HCT116 (cell line): ENCODE measurements at regions not wholly inside any gene's neighbourhood (a gene's known extent, or its start where the extent isn't known, plus 50 kb on each side); places are given as distances from the start of the nearest gene placed in this dataset.

Experiments used
- ATAC-seq: fragments of 200-7000 bp; cut with Tn5 transposase; 2 replicates; pipeline ENCODE4 v1.9.1; 2020; ENCODE audit warnings: mild to moderate bottlenecking, moderate library complexity
- BruUV-seq: library from RNA; stranded (reverse); fragments of 400-500 nt; replicated peaks from 2 replicates; lab custom pipeline; 2021; lab: Mats Ljungman, UMichigan
- CTCF ChIA-PET: fragments of 300-600 bp; sonication (Branson Sonifier 250); formaldehyde crosslinking; loops from one replicate; lab custom pipeline; 2021; ENCODE audit warnings: antibody characterized with exemption; lab: Charles Lee
- POLR2A ChIA-PET: fragments of 300-600, 350-600 bp; sonication (Branson Sonifier 250); formaldehyde crosslinking; loops from one replicate; lab custom pipeline; 2021; ENCODE audit warnings: antibody characterized with exemption; lab: Charles Lee
- RAD21 ChIA-PET, 2 experiments: fragments of 300-600 bp; sonication (Branson Sonifier 250); formaldehyde crosslinking; loops; one replicate each; lab custom pipeline; 2023; ENCODE audit warnings: low total read pairs in 2 of 2; ENCODE audit not compliant: uncharacterized antibody in 2 of 2, unreplicated experiment in 2 of 2, low non-redundant PET in 1 of 2; lab: Charles Lee
- DNase-seq: peaks from one replicate; pipeline ENCODE4 v3.0.0-alpha.2; 2010; ENCODE audit warnings: low read depth, low spot score
- H2AFZ ChIP-seq: fragments of 200-600 bp; shearing (Covaris generic), sonication (generic); 2 replicates; pipeline ENCODE4 v1.6.1; 2017; ENCODE audit warnings: low read depth, mixed run types, mixed read lengths, antibody characterized with exemption, low read length; ENCODE audit not compliant: poor library complexity, severe bottlenecking
- H3K27ac ChIP-seq: 2 replicates; pipeline ENCODE4 v1.5.1; 2012; ENCODE audit warnings: low read depth, low read length
- H3K27me3 ChIP-seq: fragments of 200-600 bp; sonication (generic); 2 replicates; pipeline ENCODE4 v1.6.1; 2016; ENCODE audit warnings: mixed run types, low read length, mixed read lengths; ENCODE audit not compliant: insufficient read depth
- H3K36me3 ChIP-seq, 2 experiments: fragments of 200-500 bp in 1 of 2; fragments of 200-600 bp in 1 of 2; sonication (Bioruptor generic) in 1 of 2; sonication (generic) in 1 of 2; 2 replicates each; pipeline versions ENCODE4 v1.5.1 to v1.6.1; 2014 to 2016; ENCODE audit warnings: low read length in 2 of 2, inconsistent platforms in 1 of 2, mixed read lengths in 1 of 2, mixed run types in 1 of 2; ENCODE audit not compliant: insufficient read depth in 2 of 2, control insufficient read depth in 1 of 2
- H3K4me1 ChIP-seq, 2 experiments: fragments of 200-600 bp in 1 of 2; sonication (generic) in 1 of 2; 2 replicates each; pipeline versions ENCODE4 v1.5.1 to v1.6.1; 2012 to 2017; ENCODE audit warnings: low read length in 2 of 2, inconsistent platforms in 1 of 2, mild to moderate bottlenecking in 1 of 2, mixed read lengths in 1 of 2, mixed run types in 1 of 2, moderate library complexity in 1 of 2; ENCODE audit not compliant: insufficient read depth in 2 of 2, control insufficient read depth in 1 of 2
- H3K4me2 ChIP-seq: fragments of 200-600 bp; sonication (generic); 2 replicates; pipeline ENCODE4 v1.6.1; 2017; ENCODE audit warnings: mixed run types, low read length, mixed read lengths
- H3K4me3 ChIP-seq, 2 experiments: fragments of 200-600 bp in 1 of 2; sonication (generic) in 1 of 2; replicated peaks in 1 of 2; 2 replicates each; pipeline ENCODE4 v1.5.1; 2011 to 2016; ENCODE audit warnings: low read length in 2 of 2, control low read depth in 1 of 2, low read depth in 1 of 2, mild to moderate bottlenecking in 1 of 2, mixed read lengths in 1 of 2, mixed run types in 1 of 2
- H3K79me2 ChIP-seq: fragments of 200-600 bp; sonication (generic); 2 replicates; pipeline ENCODE4 v1.6.1; 2017; ENCODE audit warnings: mild to moderate bottlenecking, mixed run types, low read length, moderate library complexity, mixed read lengths; ENCODE audit not compliant: insufficient read depth
- H3K9ac ChIP-seq: fragments of 200-600 bp; sonication (generic); 2 replicates; pipeline ENCODE4 v1.6.1; 2016; ENCODE audit warnings: low read length, mixed read lengths
- H3K9me2 ChIP-seq: fragments of 200-600 bp; sonication (generic), shearing (Covaris generic); 2 replicates; pipeline ENCODE4 v1.6.1; 2017; ENCODE audit warnings: mixed run types, mild to moderate bottlenecking, moderate library complexity; ENCODE audit not compliant: insufficient read depth
- H3K9me3 ChIP-seq, 2 experiments: fragments of 200-500 bp in 1 of 2; fragments of 200-600 bp in 1 of 2; sonication (Bioruptor generic) in 1 of 2; sonication (generic) in 1 of 2; 2 replicates each; pipeline ENCODE4 v1.6.1; 2014 to 2017; ENCODE audit warnings: low read length in 2 of 2, mixed read lengths in 2 of 2, inconsistent platforms in 1 of 2, low read depth in 1 of 2, mild to moderate bottlenecking in 1 of 2, mixed run types in 1 of 2, moderate library complexity in 1 of 2; ENCODE audit not compliant: control insufficient read depth in 1 of 2, insufficient read depth in 1 of 2
- H4K20me1 ChIP-seq: fragments of 200-600 bp; sonication (generic), shearing (Covaris generic); 2 replicates; pipeline ENCODE4 v1.6.1; 2017; ENCODE audit warnings: mixed run types, mild to moderate bottlenecking, moderate library complexity; ENCODE audit not compliant: insufficient read depth
- ATF3 ChIP-seq: IDR thresholded peaks from 2 replicates; pipeline ENCODE4 v1.6.1; 2012
- CBX3 ChIP-seq: IDR thresholded peaks from 2 replicates; pipeline ENCODE4 v1.6.1; 2012; ENCODE audit warnings: low read depth
- CEBPB ChIP-seq: IDR thresholded peaks from 2 replicates; pipeline ENCODE4 v1.6.1; 2012; ENCODE audit warnings: low read depth
- ELF1 ChIP-seq: IDR thresholded peaks from 2 replicates; pipeline ENCODE4 v1.6.1; 2012; ENCODE audit warnings: low read depth, borderline replicate concordance
- EZH2 ChIP-seq: fragments of 200-600 bp; sonication (generic); IDR thresholded peaks from 2 replicates; pipeline ENCODE4 v1.6.1; 2017; ENCODE audit warnings: antibody characterized with exemption, mixed run types
- FOSL1 ChIP-seq: IDR thresholded peaks from 2 replicates; pipeline ENCODE4 v1.6.1; 2012; ENCODE audit warnings: low read depth
- JUND ChIP-seq: IDR thresholded peaks from 2 replicates; pipeline ENCODE4 v1.6.1; 2012
- POLR2A ChIP-seq: IDR thresholded peaks from 2 replicates; pipeline ENCODE4 v1.7.0; 2011; ENCODE audit warnings: borderline replicate concordance; ENCODE audit not compliant: insufficient read depth, insufficient read length; ENCODE audit errors: extremely low read depth
- POLR2AphosphoS5 ChIP-seq: IDR thresholded peaks from 2 replicates; pipeline ENCODE4 v1.6.1; 2011; ENCODE audit warnings: mild to moderate bottlenecking, low read depth, low read length, moderate library complexity
- SIN3A ChIP-seq: IDR thresholded peaks from 2 replicates; pipeline ENCODE4 v1.6.1; 2012; ENCODE audit warnings: low read depth
- SP1 ChIP-seq: IDR thresholded peaks from 2 replicates; pipeline ENCODE4 v1.6.1; 2012; ENCODE audit warnings: low read depth
- SRF ChIP-seq: IDR thresholded peaks from 2 replicates; pipeline ENCODE4 v1.6.1; 2012; ENCODE audit warnings: low read depth
- TCF7L2 ChIP-seq: IDR thresholded peaks from 2 replicates; pipeline ENCODE4 v1.7.0; 2011; ENCODE audit warnings: borderline replicate concordance, inconsistent platforms; ENCODE audit not compliant: insufficient read depth, insufficient read length; ENCODE audit errors: extremely low read depth
- ZFX ChIP-seq: fragments of 450-650 bp; IDR thresholded peaks from 2 replicates; pipeline ENCODE4 v1.6.1; 2017
- ZNF274 ChIP-seq: fragments of 200-500 bp; sonication (Bioruptor generic); IDR thresholded peaks from 2 replicates; pipeline ENCODE4 v1.6.1; 2014; ENCODE audit warnings: mild to moderate bottlenecking, low read depth, low read length, inconsistent platforms
- intact Hi-C: fragments of 100-400 bp; cut with micrococcal nuclease; formaldehyde crosslinking; loops from 2 replicates; pipeline ENCODE4 v1.10.0; 2022
- TF ChIP-seq, protein P1 (sequence below): IDR thresholded peaks from 2 replicates; pipeline ENCODE4 v1.6.1; 2012; ENCODE audit warnings: low read depth
- TF ChIP-seq, protein P2 (sequence below): IDR thresholded peaks from 2 replicates; pipeline ENCODE4 v1.6.1; 2012
- TF ChIP-seq, protein P3 (sequence below): IDR thresholded peaks from 2 replicates; pipeline ENCODE4 v1.6.1; 2011; ENCODE audit warnings: mild to moderate bottlenecking, low read length, moderate library complexity; ENCODE audit not compliant: insufficient replicate concordance; ENCODE audit errors: extremely low read depth

GRCh38 chr1:220997791-220998190, 118.5 kb downstream of the HLX start:
- H3K9me2 ChIP-seq = no peaks in the 10 kb centered on the region
- H3K4me2 ChIP-seq = no peak overlapping the region
- no TSS peak for BruUV-seq
- POLR2A ChIA-PET = no interaction called here
- RAD21 ChIA-PET = no interaction called here
- 0 out of 2 replicates have a peak, but pooled peaks cover 4% of the 10 kb centered on the region for H3K27me3 ChIP-seq
- no peak overlapping the region for H3K9ac ChIP-seq
- H2AFZ ChIP-seq = no peak overlapping the region
- intact Hi-C loops = no loop called here
- H3K36me3 ChIP-seq = no peaks in the 10 kb centered on the region
- DNase-seq (no peak), ATAC-seq (no peak)
- no peaks in the 10 kb centered on the region for H4K20me1 ChIP-seq
- no peaks in the 10 kb centered on the region for H3K4me1 ChIP-seq
- H3K79me2 ChIP-seq = no peaks in the 10 kb centered on the region
- H3K9me3 ChIP-seq = no peaks in the 10 kb centered on the region
- no peak overlapping the region for H3K27ac ChIP-seq
- CTCF ChIA-PET = no interaction called here
- no peak for TF ChIP-seq POLR2A
- no peak for TF ChIP-seq CEBPB
- TF ChIP-seq SIN3A = no peak
- no peak for TF ChIP-seq EZH2
- no peak for TF ChIP-seq ZFX
- TF ChIP-seq SP1 = no peak
- TF ChIP-seq, protein P1, sequence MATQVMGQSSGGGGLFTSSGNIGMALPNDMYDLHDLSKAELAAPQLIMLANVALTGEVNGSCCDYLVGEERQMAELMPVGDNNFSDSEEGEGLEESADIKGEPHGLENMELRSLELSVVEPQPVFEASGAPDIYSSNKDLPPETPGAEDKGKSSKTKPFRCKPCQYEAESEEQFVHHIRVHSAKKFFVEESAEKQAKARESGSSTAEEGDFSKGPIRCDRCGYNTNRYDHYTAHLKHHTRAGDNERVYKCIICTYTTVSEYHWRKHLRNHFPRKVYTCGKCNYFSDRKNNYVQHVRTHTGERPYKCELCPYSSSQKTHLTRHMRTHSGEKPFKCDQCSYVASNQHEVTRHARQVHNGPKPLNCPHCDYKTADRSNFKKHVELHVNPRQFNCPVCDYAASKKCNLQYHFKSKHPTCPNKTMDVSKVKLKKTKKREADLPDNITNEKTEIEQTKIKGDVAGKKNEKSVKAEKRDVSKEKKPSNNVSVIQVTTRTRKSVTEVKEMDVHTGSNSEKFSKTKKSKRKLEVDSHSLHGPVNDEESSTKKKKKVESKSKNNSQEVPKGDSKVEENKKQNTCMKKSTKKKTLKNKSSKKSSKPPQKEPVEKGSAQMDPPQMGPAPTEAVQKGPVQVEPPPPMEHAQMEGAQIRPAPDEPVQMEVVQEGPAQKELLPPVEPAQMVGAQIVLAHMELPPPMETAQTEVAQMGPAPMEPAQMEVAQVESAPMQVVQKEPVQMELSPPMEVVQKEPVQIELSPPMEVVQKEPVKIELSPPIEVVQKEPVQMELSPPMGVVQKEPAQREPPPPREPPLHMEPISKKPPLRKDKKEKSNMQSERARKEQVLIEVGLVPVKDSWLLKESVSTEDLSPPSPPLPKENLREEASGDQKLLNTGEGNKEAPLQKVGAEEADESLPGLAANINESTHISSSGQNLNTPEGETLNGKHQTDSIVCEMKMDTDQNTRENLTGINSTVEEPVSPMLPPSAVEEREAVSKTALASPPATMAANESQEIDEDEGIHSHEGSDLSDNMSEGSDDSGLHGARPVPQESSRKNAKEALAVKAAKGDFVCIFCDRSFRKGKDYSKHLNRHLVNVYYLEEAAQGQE = no peak
- no peak for TF ChIP-seq TCF7L2
- TF ChIP-seq FOSL1 = no peak
- TF ChIP-seq, protein P2, sequence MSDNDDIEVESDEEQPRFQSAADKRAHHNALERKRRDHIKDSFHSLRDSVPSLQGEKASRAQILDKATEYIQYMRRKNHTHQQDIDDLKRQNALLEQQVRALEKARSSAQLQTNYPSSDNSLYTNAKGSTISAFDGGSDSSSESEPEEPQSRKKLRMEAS = no peak
- TF ChIP-seq CBX3 = no peak
- TF ChIP-seq POLR2AphosphoS5 = no peak
- no peak for TF ChIP-seq ATF3
- TF ChIP-seq SRF = no peak
- no peak for TF ChIP-seq ELF1
- no peak for TF ChIP-seq JUND
- TF ChIP-seq, protein P3, sequence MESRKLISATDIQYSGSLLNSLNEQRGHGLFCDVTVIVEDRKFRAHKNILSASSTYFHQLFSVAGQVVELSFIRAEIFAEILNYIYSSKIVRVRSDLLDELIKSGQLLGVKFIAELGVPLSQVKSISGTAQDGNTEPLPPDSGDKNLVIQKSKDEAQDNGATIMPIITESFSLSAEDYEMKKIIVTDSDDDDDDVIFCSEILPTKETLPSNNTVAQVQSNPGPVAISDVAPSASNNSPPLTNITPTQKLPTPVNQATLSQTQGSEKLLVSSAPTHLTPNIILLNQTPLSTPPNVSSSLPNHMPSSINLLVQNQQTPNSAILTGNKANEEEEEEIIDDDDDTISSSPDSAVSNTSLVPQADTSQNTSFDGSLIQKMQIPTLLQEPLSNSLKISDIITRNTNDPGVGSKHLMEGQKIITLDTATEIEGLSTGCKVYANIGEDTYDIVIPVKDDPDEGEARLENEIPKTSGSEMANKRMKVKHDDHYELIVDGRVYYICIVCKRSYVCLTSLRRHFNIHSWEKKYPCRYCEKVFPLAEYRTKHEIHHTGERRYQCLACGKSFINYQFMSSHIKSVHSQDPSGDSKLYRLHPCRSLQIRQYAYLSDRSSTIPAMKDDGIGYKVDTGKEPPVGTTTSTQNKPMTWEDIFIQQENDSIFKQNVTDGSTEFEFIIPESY = no peak
- no peak for TF ChIP-seq ZNF274
- no peak overlapping the region for H3K4me3 ChIP-seq
